Posterior vena cava (tissue), 2 donors: ENCODE measurements at regions not wholly inside any gene's neighbourhood (a gene's known extent, or its start where the extent isn't known, plus 50 kb on each side); places are given as distances from the start of the nearest gene placed in this dataset.

Source experiments
- DNase-seq: peaks from one replicate; pipeline ENCODE4 v3.0.0-alpha.2; 2020; ENCODE audit warnings: low spot score
- intact Hi-C, 2 donors: fragments of 100-400 bp; cut with DNase I; formaldehyde crosslinking; loops; one replicate each; pipeline versions ENCODE4 v1.14.1 to v1.14.2; 2022 to 2023
- donor health status: DM: yes; HTN: yes; CAD: no.
- donor health status: DM: yes; HTN: yes; CAD: no.

DNA sequence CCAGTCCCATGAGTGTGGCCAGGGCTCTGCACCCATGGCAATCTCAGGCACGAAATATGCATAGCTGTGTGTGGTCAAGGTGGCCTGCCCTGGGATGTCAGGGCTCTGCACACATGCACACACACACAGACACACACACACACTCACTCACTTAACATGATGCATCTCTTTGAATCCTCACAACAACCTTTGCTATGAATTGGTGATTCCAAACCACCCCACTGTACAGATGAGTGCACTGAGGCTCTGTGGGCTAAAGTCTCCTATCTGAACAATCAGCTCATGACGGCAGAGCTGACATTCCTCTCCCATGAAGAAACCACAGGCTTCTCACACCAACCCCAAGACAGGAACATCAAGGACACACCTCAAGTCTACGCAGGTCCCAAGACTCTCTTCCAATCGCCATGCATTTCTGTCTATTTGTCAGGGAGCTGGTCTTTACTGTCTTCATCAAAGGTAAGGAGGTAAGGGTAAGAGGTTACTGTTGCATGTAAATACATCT is 131.6 kb downstream of the ETS2 start:
- intact Hi-C loops, result loop anchor here in 1 of 2 donors (5.0 kb wide), 1 partner anchor 415 kb away; no protein-coding TSS in a partner anchor
- DNase-seq, result no peak

DNA sequence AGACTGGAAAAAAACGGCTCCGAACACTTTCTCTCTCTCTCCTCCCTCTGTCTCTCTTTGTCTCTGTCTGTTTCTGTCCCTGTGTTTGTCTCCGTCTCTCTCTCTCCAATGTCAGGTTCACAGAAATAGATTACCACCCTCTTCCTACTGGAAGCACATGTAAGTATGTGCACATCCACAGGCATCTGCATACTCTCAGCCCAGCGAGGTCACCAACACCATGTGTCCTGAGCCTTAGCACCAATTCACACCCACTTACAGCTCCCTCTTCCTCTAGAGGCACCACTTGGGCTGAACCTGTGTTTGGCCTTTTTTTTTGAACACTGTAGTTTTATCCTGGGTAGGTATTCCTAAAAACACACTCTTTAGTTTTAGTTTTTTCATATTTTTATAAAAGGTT is 130.5 kb downstream of the ETS2 start:
- intact Hi-C loops, result loop anchor here in 1 of 2 donors (5.0 kb wide), 1 partner anchor 414 kb away; no protein-coding TSS in a partner anchor
- DNase-seq, result no peak

DNA sequence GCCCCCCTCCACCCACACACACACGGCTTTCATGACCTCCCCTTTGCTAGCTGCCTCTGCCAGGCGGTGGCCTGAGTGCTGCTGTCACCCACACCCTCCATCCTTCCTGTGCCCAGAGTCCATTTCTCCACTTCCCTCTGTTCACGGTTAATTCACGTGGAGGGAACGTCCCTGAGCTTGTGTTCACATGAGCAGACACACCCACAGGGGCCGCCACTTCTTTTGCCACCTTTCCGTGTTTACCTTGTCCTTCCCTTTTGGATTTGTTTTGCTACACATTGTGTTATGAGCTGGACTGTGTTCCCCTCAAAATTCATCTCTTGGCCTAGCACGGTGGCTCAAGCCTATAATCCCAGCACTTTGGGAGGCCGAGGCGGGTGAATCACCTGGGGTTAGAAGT is 128.0 kb downstream of the ETS2 start:
- intact Hi-C loops, result no loop called here

DNA sequence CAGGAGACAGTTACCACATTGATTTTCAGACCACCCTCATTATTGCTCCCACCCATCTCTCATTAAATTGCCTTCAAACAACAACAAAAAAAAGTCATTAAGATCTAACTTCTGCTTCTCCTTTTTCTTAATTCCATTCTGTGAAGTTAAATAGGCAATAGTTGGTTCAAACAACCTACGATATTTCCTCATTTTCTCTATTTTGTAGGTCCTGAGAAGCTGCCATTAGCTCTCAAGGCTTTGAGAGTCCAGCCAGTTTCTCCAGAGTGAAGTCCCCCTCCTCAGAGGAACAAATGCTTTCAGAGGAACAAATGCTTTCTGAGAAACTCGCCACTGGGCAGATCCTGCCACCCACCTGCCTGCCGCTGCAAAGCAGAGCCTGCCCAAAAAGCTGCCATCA is 125.6 kb downstream of the ETS2 start:
- intact Hi-C loops, result no loop called here

More for the DNA sequence above, 128.0 kb downstream of the ETS2 start:
- no peak for DNase-seq

GRCh38 chr21:38930853-38931252 is 125.1 kb downstream of the ETS2 start:
- DNase-seq, result no peak
- intact Hi-C loops, result no loop called here

More for the DNA sequence above, 125.6 kb downstream of the ETS2 start:
- DNase-seq, result no peak

DNA sequence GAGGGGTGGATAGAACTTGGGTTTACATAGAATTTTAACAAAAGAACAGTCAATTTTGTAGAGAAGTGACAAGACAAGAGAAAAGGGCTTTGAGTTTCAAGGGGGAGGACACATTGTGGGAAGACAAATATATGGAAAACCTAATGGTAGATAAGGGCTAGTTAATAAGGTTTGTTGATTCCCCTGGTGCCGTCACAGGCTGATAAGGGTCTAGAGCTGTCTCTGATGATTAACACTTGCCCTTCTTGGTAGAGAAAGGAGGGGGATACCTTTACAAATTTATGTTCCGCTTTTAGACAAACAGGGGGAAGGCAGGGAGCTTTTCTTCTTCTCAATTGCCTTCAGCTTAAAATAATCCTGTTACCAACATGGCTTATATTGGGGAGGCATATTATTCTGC is 124.3 kb downstream of the ETS2 start:
- DNase-seq, result no peak
- intact Hi-C loops, result no loop called here

DNA sequence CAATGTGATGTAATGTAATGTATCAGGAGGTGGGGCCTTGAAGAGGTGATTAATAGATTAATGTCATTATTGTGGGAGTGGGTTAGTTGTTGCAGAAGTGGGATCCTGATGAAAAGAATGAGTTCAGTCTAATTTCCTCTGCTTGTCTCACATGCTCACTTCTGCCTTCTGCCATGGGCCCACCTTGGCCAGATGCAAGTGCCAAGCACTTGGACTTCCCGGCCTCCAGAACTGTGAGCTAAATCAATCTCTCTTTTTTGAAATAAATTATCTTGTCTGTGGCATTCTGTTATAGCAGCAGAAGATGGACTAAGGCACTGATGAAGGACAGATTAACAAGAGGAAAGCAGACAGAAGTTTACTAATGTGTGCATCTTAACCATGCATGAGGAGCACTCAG is 123.9 kb downstream of the ETS2 start:
- no peak for DNase-seq
- intact Hi-C loops, result no loop called here

DNA sequence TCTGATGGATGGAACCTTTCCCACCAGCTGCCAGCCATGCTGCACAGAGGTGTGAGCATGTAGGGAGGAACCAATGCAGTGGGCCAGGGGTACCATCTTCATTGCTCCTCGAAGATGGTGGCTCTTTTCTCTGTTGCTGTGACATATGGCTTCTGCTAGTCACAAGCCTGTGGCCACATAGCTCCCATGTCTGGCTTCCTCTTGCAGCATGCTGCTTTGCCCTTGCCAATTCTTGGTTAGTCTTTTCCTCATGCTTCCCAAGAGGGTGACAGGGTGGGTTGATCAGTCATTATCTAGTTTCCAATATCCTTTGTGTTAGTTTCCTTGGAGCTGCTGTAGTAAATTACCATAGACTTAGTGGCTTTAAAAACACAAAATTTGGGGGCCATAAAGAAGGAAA is 123.4 kb downstream of the ETS2 start:
- intact Hi-C loops, result no loop called here
- no peak for DNase-seq

DNA sequence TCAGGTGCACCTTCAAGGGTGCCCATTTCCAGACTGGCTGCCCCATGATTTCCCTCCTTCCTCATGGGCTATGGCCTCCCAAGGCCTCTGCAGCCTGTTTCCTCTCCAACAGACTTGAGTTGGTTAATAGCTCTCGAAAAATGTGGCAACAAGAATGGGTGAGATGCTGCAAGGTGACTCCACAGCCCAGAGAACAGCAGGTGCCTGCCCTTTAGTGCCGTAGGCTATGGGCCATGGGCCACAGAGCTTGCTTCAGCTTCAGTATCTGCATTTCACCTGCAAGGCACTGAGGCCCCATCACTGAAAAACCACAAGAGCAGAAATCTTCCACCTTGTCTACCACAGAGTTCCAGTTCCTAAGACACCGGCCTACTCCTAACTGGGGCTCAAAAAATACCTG is 122.0 kb downstream of the ETS2 start:
- intact Hi-C loops, result no loop called here
- no peak for DNase-seq

DNA sequence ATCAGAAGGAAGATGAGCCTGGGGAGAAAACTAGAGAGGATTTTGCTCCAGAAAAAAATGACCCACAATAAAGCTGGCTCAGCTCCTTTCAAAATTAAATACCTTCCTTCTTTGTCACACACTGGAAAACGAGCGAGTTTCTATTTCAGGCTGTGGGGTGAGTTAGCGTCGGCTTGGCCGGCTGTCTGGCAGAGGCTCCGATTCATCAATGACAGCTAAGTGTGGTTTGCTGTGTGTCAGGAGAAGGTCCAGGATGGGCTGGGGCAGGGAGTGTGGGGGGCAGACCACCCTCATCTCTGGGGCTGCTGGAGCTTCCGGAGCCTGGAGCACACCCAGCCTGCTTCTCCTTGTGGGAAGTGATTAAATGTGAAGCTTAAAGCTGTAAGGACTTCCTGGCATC is 120.2 kb downstream of the ETS2 start:
- DNase-seq, result peak; percentile 91
- intact Hi-C loops, result no loop called here

- intact Hi-C loops, result no loop called here
- DNase-seq, result no peak
Observed at GRCh38 chr21:38925478-38925877, 119.7 kb downstream of the ETS2 start.

GRCh38 chr21:38924954-38925353 is 119.2 kb downstream of the ETS2 start:
- DNase-seq, result no peak
- intact Hi-C loops, result no loop called here

- DNase-seq, result no peak
- intact Hi-C loops, result no loop called here
Observed at GRCh38 chr21:38923429-38923828, 117.7 kb downstream of the ETS2 start.

- intact Hi-C loops, result no loop called here
- DNase-seq, result no peak
Observed at GRCh38 chr21:38922474-38923235, 116.9 kb downstream of the ETS2 start.

DNA sequence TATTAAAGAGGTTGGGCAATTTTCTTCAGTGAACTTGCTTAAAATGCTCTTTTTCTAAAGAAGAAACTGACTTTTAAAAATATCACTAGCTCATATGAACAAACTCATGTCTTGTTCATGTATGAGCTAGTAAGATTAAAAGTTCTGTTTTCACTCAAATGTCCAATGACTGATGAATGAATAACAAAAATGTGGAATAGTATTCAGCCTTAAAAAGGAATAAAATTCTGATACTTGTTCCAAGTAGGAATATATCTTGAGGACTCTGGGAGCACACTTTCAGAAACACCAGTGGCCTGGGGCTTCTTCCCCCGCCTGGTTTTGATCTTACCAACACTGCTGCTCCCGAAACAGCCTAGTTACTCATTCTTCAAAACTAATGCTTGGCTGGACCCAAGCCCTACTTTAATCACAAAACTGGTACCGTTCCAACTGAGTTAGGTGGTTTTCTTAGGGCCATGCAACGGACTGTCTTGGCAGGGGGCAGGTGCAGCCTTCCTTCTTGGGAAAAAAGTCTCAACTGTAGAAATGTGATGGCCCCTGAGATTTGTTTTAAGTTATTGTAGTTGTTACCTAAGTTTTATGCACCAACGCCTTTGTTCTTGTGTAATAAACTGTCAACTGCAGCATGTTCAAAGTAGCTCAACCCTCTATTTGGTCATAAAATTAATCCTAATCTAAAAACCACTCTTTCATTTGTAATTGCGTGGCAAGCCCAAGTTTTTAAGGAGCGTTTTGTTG is 116.0 kb downstream of the ETS2 start:
- no peak for DNase-seq
- intact Hi-C loops, result no loop called here

GRCh38 chr21:38920631-38921398 is 115.1 kb downstream of the ETS2 start:
- intact Hi-C loops, result no loop called here
- no peak for DNase-seq

DNA sequence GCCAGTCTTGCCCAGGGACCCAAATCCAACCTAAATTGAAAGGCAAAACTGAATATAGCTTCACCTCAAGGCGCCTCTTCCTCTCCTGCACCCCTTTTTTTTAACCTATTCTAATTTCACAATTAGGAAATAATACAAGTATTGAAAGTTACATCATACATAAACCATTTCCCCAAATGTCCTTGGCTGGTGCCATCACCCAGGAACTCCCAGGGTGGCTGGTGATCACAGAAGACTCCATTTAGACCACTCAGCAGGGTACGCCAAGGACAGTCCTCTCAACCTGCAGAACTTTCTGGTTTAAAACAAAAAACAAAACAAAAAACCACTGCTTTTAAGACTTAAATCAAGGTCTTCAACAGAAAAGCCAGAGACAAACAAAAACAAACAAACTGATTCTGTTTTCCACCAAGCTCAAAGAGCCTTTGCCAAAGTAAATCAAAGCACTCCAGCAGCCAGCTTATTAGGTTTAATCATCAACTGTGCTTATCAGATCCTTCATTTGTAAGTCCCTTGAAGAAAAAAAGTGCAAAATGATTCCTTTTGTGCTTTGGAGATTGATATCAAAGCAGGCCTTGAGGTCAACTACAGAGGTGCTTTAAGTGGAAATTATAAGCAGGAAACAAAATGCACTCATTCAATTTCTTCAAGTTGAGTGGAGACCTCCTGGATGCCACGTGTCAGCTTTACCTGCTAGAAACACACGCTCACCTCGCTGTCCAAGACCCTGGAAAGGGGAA is 113.0 kb downstream of the ETS2 start:
- intact Hi-C loops, result loop anchor here in 1 of 2 donors (10.0 kb wide), 1 partner anchor 164 kb away; no protein-coding TSS in a partner anchor
- DNase-seq, result no peak

- intact Hi-C loops, result loop anchor here in 1 of 2 donors (10.0 kb wide), 1 partner anchor 162 kb away; no protein-coding TSS in a partner anchor
- DNase-seq, result no peak
Observed at GRCh38 chr21:38917043-38917774, 111.5 kb downstream of the ETS2 start.
